Ecto neural progenitor cell (in vitro differentiated cells): ENCODE measurements at regions not wholly inside any gene's neighbourhood (a gene's known extent, or its start where the extent isn't known, plus 50 kb on each side); places are given as distances from the start of the nearest gene placed in this dataset.
"Not testable (repeated sequence)": the region's sequence is repeated elsewhere in the genome, so short reads cannot be mapped to it uniquely, and the experiment has no call there.

Experiments
- DNase-seq: peaks from one replicate; pipeline ENCODE4 v3.0.0-alpha.2; 2018; ENCODE audit warnings: low spot score

- DNase-seq = no peak
Observed at GRCh38 chrX:26873736-26874135, 589.4 kb downstream of the PPP4R3C start.

GRCh38 chrX:26871967-26872366, 591.2 kb downstream of the PPP4R3C start:
- DNase-seq = no peak

GRCh38 chrX:26851981-26852380, 611.2 kb downstream of the PPP4R3C start:
- DNase-seq = no peak

GRCh38 chrX:26848511-26848910, 614.6 kb downstream of the PPP4R3C start:
- DNase-seq = no peak

- DNase-seq = no peak
Observed at GRCh38 chrX:26845056-26845455, 618.1 kb downstream of the PPP4R3C start.

- DNase-seq = no peak
Observed at GRCh38 chrX:26822448-26822847, 606.5 kb downstream of the MAGEB5 start.

- no peak for DNase-seq
Observed at GRCh38 chrX:26789751-26790150, 573.8 kb downstream of the MAGEB5 start.

- DNase-seq = no peak
Observed at GRCh38 chrX:26788402-26788998, 572.5 kb downstream of the MAGEB5 start.

- DNase-seq = peak; percentile 40
Observed at GRCh38 chrX:26783512-26784225, 567.7 kb downstream of the MAGEB5 start.

- no peak for DNase-seq
Observed at GRCh38 chrX:26778320-26778888, 562.4 kb downstream of the MAGEB5 start.

GRCh38 chrX:26762253-26762652, 546.3 kb downstream of the MAGEB5 start:
- no peak for DNase-seq

- not testable (repeated sequence) for DNase-seq
Observed at GRCh38 chrX:26755760-26756159, 539.8 kb downstream of the MAGEB5 start.

- no peak for DNase-seq
Observed at GRCh38 chrX:26747877-26748276, 531.9 kb downstream of the MAGEB5 start.

- DNase-seq = no peak
Observed at GRCh38 chrX:26722666-26723428, 506.9 kb downstream of the MAGEB5 start.

- DNase-seq = no peak
Observed at GRCh38 chrX:26672571-26672970, 456.6 kb downstream of the MAGEB5 start.

- no peak for DNase-seq
Observed at GRCh38 chrX:26670521-26670920, 454.6 kb downstream of the MAGEB5 start.

GRCh38 chrX:26664919-26665318, 448.9 kb downstream of the MAGEB5 start:
- DNase-seq = no peak

- DNase-seq = no peak
Observed at GRCh38 chrX:26653050-26653449, 437.1 kb downstream of the MAGEB5 start.

- DNase-seq = no peak
Observed at GRCh38 chrX:26651755-26652154, 435.8 kb downstream of the MAGEB5 start.

- no peak for DNase-seq
Observed at GRCh38 chrX:26649534-26649933, 433.6 kb downstream of the MAGEB5 start.

- no peak for DNase-seq
Observed at GRCh38 chrX:26631385-26631784, 415.4 kb downstream of the MAGEB5 start.

- DNase-seq = no peak
Observed at GRCh38 chrX:26613956-26614355, 398.0 kb downstream of the MAGEB5 start.

- DNase-seq = no peak
Observed at GRCh38 chrX:26606971-26607370, 391.0 kb downstream of the MAGEB5 start.
